ENCODE measurements at regions not wholly inside any gene's neighbourhood (a gene's known extent, or its start where the extent isn't known, plus 50 kb on each side); places are given as distances from the start of the nearest gene placed in this dataset.

- Histone ChIP-seq H3K9me3 (ENCODE audit: low read length) (peaks cover 2% of the 10 kb centered on the region), H3K27me3 (ENCODE audit: insufficient read depth, low read length) (no peaks in the 10 kb centered on the region), H3K4me1 (ENCODE audit: insufficient read depth, low read length) (no peaks in the 10 kb centered on the region), H3K4me3 (ENCODE audit: low read length) (no peak overlapping the region), H2AFZ (ENCODE audit: low read depth, low read length) (no peak overlapping the region), H3K36me3 (ENCODE audit: insufficient read depth, low read length) (no peaks in the 10 kb centered on the region)
Observed at GRCh38 chr16:85363427-85363826, 249.7 kb upstream of the GSE1 start.

GRCh38 chr16:85363881-85364280 lies 249.2 kb upstream of the GSE1 start:
- no peaks in the 10 kb centered on the region for H3K36me3 ChIP-seq (ENCODE audit: insufficient read depth, low read length)
- H2AFZ ChIP-seq (ENCODE audit: low read depth, low read length) = no peak overlapping the region
- H3K9me3 ChIP-seq (ENCODE audit: low read length) = peaks cover 2% of the 10 kb centered on the region
- no peaks in the 10 kb centered on the region for H3K4me1 ChIP-seq (ENCODE audit: insufficient read depth, low read length)
- no peak overlapping the region for H3K4me3 ChIP-seq (ENCODE audit: low read length)
- H3K27me3 ChIP-seq (ENCODE audit: insufficient read depth, low read length) = no peaks in the 10 kb centered on the region

- Histone ChIP-seq H3K27me3 (ENCODE audit: insufficient read depth, low read length) (no peaks in the 10 kb centered on the region), H3K36me3 (ENCODE audit: insufficient read depth, low read length) (no peaks in the 10 kb centered on the region), H3K4me1 (ENCODE audit: insufficient read depth, low read length) (no peaks in the 10 kb centered on the region), H2AFZ (ENCODE audit: low read depth, low read length) (no peak overlapping the region), H3K4me3 (ENCODE audit: low read length) (no peak overlapping the region), H3K9me3 (ENCODE audit: low read length) (peaks cover 2% of the 10 kb centered on the region)
Observed at GRCh38 chr16:85364323-85365040, 248.6 kb upstream of the GSE1 start.

- Histone ChIP-seq H3K36me3 (ENCODE audit: insufficient read depth, low read length) (no peaks in the 10 kb centered on the region), H3K27me3 (ENCODE audit: insufficient read depth, low read length) (no peaks in the 10 kb centered on the region), H2AFZ (ENCODE audit: low read depth, low read length) (no peak overlapping the region), H3K4me1 (ENCODE audit: insufficient read depth, low read length) (no peaks in the 10 kb centered on the region), H3K9me3 (ENCODE audit: low read length) (peaks cover 2% of the 10 kb centered on the region), H3K4me3 (ENCODE audit: low read length) (no peak overlapping the region)
Observed at GRCh38 chr16:85365120-85365519, 248.0 kb upstream of the GSE1 start.

- peaks cover 2% of the 10 kb centered on the region for H3K9me3 ChIP-seq (ENCODE audit: low read length)
- no peak overlapping the region for H2AFZ ChIP-seq (ENCODE audit: low read depth, low read length)
- no peaks in the 10 kb centered on the region for H3K36me3 ChIP-seq (ENCODE audit: insufficient read depth, low read length)
- H3K4me3 ChIP-seq (ENCODE audit: low read length) = no peak overlapping the region
- peaks cover 3% of the 10 kb centered on the region for H3K4me1 ChIP-seq (ENCODE audit: insufficient read depth, low read length)
- H3K27me3 ChIP-seq (ENCODE audit: insufficient read depth, low read length) = no peaks in the 10 kb centered on the region
Observed at GRCh38 chr16:85366031-85366763, 246.9 kb upstream of the GSE1 start.

GRCh38 chr16:85367485-85367884 lies 245.6 kb upstream of the GSE1 start:
- Histone ChIP-seq H3K36me3 (ENCODE audit: insufficient read depth, low read length) (no peaks in the 10 kb centered on the region), H3K27me3 (ENCODE audit: insufficient read depth, low read length) (no peaks in the 10 kb centered on the region), H3K9me3 (ENCODE audit: low read length) (peaks cover 2% of the 10 kb centered on the region), H3K4me1 (ENCODE audit: insufficient read depth, low read length) (peaks cover 3% of the 10 kb centered on the region), H3K4me3 (ENCODE audit: low read length) (no peak overlapping the region), H2AFZ (ENCODE audit: low read depth, low read length) (no peak overlapping the region)

GRCh38 chr16:85369060-85369459 lies 244.1 kb upstream of the GSE1 start:
- Histone ChIP-seq H3K36me3 (ENCODE audit: insufficient read depth, low read length) (no peaks in the 10 kb centered on the region), H3K4me3 (ENCODE audit: low read length) (no peak overlapping the region), H3K4me1 (ENCODE audit: insufficient read depth, low read length) (peaks cover 6% of the 10 kb centered on the region), H3K9me3 (ENCODE audit: low read length) (peaks cover 2% of the 10 kb centered on the region), H2AFZ (ENCODE audit: low read depth, low read length) (no peak overlapping the region), H3K27me3 (ENCODE audit: insufficient read depth, low read length) (no peaks in the 10 kb centered on the region)

GRCh38 chr16:85369741-85370528 lies 243.2 kb upstream of the GSE1 start:
- no peaks in the 10 kb centered on the region for H3K27me3 ChIP-seq (ENCODE audit: insufficient read depth, low read length)
- no peaks in the 10 kb centered on the region for H3K36me3 ChIP-seq (ENCODE audit: insufficient read depth, low read length)
- no peak overlapping the region for H2AFZ ChIP-seq (ENCODE audit: low read depth, low read length)
- no peak overlapping the region for H3K4me3 ChIP-seq (ENCODE audit: low read length)
- H3K4me1 ChIP-seq (ENCODE audit: insufficient read depth, low read length) = peaks cover 6% of the 10 kb centered on the region
- H3K9me3 ChIP-seq (ENCODE audit: low read length) = no peaks in the 10 kb centered on the region

GRCh38 chr16:85370543-85370880 lies 242.6 kb upstream of the GSE1 start:
- H3K4me1 ChIP-seq (ENCODE audit: insufficient read depth, low read length) = peaks cover 6% of the 10 kb centered on the region
- H3K9me3 ChIP-seq (ENCODE audit: low read length) = no peaks in the 10 kb centered on the region
- H3K36me3 ChIP-seq (ENCODE audit: insufficient read depth, low read length) = no peaks in the 10 kb centered on the region
- no peak overlapping the region for H3K4me3 ChIP-seq (ENCODE audit: low read length)
- no peaks in the 10 kb centered on the region for H3K27me3 ChIP-seq (ENCODE audit: insufficient read depth, low read length)
- no peak overlapping the region for H2AFZ ChIP-seq (ENCODE audit: low read depth, low read length)

GRCh38 chr16:85370881-85371651 lies 242.1 kb upstream of the GSE1 start:
- Histone ChIP-seq H3K9me3 (ENCODE audit: low read length) (no peaks in the 10 kb centered on the region), H3K36me3 (ENCODE audit: insufficient read depth, low read length) (no peaks in the 10 kb centered on the region), H3K27me3 (ENCODE audit: insufficient read depth, low read length) (no peaks in the 10 kb centered on the region), H3K4me3 (ENCODE audit: low read length) (no peak overlapping the region), H2AFZ (ENCODE audit: low read depth, low read length) (no peak overlapping the region), H3K4me1 (ENCODE audit: insufficient read depth, low read length) (peaks cover 6% of the 10 kb centered on the region)

- Histone ChIP-seq H3K4me3 (ENCODE audit: low read length) (no peak overlapping the region), H3K36me3 (ENCODE audit: insufficient read depth, low read length) (no peaks in the 10 kb centered on the region), H3K27me3 (ENCODE audit: insufficient read depth, low read length) (no peaks in the 10 kb centered on the region), H3K9me3 (ENCODE audit: low read length) (no peaks in the 10 kb centered on the region), H3K4me1 (ENCODE audit: insufficient read depth, low read length) (peaks cover 6% of the 10 kb centered on the region), H2AFZ (ENCODE audit: low read depth, low read length) (no peak overlapping the region)
Observed at GRCh38 chr16:85371948-85372347, 241.2 kb upstream of the GSE1 start.

- Histone ChIP-seq H3K9me3 (ENCODE audit: low read length) (no peaks in the 10 kb centered on the region), H2AFZ (ENCODE audit: low read depth, low read length) (no peak overlapping the region), H3K27me3 (ENCODE audit: insufficient read depth, low read length) (no peaks in the 10 kb centered on the region), H3K36me3 (ENCODE audit: insufficient read depth, low read length) (no peaks in the 10 kb centered on the region), H3K4me3 (ENCODE audit: low read length) (no peak overlapping the region), H3K4me1 (ENCODE audit: insufficient read depth, low read length) (peaks cover 6% of the 10 kb centered on the region)
Observed at GRCh38 chr16:85372627-85373372, 240.3 kb upstream of the GSE1 start.
